IPS-15b (cell line): ENCODE measurements at regions not wholly inside any gene's neighbourhood (a gene's known extent, or its start where the extent isn't known, plus 50 kb on each side); places are given as distances from the start of the nearest gene placed in this dataset.

ENCODE experiments used
- H3K27me3 ChIP-seq: one replicate; pipeline ENCODE4 v1.6.1; 2013; ENCODE audit warnings: low read length; ENCODE audit not compliant: control insufficient read depth, insufficient read depth
- H3K36me3 ChIP-seq: one replicate; pipeline ENCODE4 v1.6.1; 2013; ENCODE audit warnings: low read length; ENCODE audit not compliant: control insufficient read depth, insufficient read depth
- H3K4me1 ChIP-seq: one replicate; pipeline ENCODE4 v1.6.1; 2013; ENCODE audit warnings: mild to moderate bottlenecking, low read length; ENCODE audit not compliant: control insufficient read depth, insufficient read depth
- H3K4me3 ChIP-seq: one replicate; pipeline ENCODE4 v1.5.1; 2013; ENCODE audit warnings: low read depth, low read length
- H3K9ac ChIP-seq: one replicate; pipeline ENCODE4 v1.6.1; 2013; ENCODE audit warnings: low read depth, mild to moderate bottlenecking, low read length
- H3K9me3 ChIP-seq: one replicate; pipeline ENCODE4 v1.6.1; 2013; ENCODE audit warnings: mild to moderate bottlenecking, low read length; ENCODE audit not compliant: control insufficient read depth, insufficient read depth

DNA sequence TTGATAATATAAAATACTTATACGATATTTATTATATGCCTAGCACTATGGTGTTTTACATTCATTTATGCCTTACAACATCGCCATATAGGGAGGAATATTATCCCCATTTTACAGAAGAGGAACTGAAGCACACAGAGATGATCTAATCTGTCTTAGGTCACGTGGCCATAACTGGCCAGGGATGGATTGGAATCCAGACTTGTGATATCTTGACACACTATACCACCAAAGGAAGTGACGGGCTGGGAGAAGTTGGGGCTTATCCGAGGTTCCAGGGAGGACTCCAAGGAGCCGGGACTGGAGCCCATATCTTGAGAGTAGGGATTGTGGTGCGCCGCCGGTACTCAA lies 129.8 kb downstream of the TMEM174 start:
- Histone ChIP-seq H3K4me1 (peaks cover 12% of the 10 kb centered on the region), H3K9ac (no peak overlapping the region), H3K36me3 (no peaks in the 10 kb centered on the region), H3K27me3 (peaks cover 99% of the 10 kb centered on the region), H3K9me3 (no peaks in the 10 kb centered on the region), H3K4me3 (peak overlapping the region; percentile 61)

DNA sequence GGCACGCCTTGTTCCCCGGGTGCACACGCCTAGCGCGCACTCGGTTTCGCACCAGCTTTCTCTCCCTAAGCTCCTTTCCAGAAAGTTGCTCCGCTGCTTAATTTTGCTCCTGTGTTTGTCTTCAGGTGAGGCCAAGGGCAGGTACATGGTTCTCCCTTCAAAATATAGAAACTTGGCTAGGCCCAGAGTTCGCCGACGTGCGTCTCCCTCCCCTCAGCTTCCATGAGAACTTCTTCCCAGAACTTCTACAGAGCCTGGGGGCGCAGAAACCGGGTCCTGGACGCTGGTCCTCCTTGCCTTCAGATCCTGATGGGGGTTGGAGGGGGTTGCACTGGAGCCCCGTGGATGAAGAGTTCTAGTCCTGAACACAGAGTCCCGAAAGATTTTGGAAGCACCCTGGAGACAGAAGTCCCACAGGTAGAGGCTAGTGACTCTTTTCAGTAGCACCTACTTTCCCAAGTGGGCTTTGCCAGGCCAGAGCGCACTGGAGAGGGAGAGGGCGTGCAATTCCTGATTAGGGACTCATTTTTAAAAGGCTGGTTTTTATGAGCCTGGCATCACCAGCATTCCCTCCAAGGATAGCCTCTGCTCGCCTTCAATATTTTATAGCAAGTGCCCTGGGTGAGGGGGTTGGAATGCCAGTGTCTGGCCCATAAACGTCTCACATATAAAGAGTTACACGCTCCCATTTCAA lies 128.4 kb downstream of the TMEM174 start:
- Histone ChIP-seq H3K4me1 (peaks cover 14% of the 10 kb centered on the region), H3K9ac (no peak overlapping the region), H3K36me3 (no peaks in the 10 kb centered on the region), H3K9me3 (no peaks in the 10 kb centered on the region), H3K27me3 (peaks cover 99% of the 10 kb centered on the region), H3K4me3 (peak overlapping the region; percentile 40)

DNA sequence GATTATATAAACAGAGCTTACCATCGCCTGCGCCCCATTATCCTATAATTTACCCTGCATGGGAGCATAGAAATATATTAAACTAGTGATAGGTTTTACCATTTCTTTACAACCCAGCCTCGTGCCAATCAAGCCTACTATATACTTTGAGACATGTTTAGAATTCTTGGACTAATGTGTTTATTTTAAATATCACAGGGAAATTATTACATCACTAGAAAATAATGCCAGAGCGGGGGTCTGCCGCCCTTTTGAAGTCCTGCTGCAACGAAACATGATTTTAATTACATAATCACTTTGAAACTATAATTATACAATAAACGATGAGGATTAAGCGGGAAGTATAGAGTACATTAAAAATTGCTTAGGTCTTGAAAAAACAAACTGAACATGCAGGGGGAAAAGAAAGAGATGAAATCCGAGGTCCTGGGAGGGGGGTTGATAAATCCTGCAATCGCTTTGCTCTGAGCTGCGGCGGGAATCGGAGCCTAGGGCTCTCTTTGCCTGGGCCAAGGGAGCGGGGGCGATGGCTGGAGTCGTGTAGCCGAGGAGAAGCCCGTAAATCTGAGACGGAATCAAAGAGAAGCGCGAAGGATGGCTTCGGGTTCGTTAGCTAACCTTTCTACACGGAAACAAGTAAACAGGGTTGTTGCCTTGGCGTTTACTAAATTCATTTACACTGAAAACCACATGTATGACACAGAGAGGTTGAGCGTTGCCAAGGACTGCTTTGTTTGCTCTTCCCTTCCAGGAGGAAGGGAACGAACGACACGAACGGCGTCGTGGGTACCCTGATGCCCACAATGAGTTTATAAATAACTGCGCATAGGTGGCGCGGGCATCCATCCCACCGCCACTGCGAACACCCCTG lies 127.6 kb downstream of the TMEM174 start:
- H3K4me3 ChIP-seq, result peak overlapping the region; percentile 45
- no peak overlapping the region for H3K9ac ChIP-seq
- no peaks in the 10 kb centered on the region for H3K36me3 ChIP-seq
- H3K4me1 ChIP-seq, result peaks cover 17% of the 10 kb centered on the region
- H3K27me3 ChIP-seq, result peaks cover 99% of the 10 kb centered on the region
- no peaks in the 10 kb centered on the region for H3K9me3 ChIP-seq

DNA sequence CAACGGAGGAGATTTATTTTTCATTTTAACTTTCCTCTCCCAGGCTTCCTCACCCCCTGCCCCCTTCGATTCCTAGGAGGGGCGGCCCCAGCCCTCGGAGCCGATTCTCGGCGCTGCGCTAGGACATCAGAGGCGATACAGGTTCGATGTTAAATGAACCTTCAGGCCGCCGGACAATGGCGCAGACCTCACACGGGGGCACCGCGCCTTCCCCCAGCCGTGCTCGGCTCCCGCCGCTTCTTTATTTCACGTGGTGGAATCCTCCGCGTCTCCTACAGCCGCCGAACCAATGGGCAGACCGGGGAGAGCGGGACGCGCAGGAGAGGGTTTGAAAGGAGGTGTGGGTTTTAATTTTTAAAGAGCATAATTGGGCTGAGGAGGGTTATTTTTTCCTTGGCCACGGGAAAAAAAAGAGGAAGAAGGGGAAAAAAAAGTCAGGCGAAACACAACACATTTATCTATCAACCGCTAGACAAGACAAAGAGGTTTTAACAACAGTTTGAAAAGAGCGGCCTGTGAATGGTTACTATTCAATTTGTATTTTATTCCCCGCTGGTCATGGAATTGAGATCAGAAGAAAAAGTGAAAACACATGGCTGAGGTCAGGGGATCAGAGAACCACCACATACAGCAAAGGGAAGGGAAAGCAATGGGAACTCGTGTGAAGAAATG lies 126.8 kb downstream of the TMEM174 start:
- Histone ChIP-seq H3K4me3 (peak overlapping the region; percentile 45), H3K9ac (no peak overlapping the region), H3K4me1 (peaks cover 17% of the 10 kb centered on the region), H3K27me3 (peaks cover 99% of the 10 kb centered on the region), H3K9me3 (no peaks in the 10 kb centered on the region), H3K36me3 (no peaks in the 10 kb centered on the region)

DNA sequence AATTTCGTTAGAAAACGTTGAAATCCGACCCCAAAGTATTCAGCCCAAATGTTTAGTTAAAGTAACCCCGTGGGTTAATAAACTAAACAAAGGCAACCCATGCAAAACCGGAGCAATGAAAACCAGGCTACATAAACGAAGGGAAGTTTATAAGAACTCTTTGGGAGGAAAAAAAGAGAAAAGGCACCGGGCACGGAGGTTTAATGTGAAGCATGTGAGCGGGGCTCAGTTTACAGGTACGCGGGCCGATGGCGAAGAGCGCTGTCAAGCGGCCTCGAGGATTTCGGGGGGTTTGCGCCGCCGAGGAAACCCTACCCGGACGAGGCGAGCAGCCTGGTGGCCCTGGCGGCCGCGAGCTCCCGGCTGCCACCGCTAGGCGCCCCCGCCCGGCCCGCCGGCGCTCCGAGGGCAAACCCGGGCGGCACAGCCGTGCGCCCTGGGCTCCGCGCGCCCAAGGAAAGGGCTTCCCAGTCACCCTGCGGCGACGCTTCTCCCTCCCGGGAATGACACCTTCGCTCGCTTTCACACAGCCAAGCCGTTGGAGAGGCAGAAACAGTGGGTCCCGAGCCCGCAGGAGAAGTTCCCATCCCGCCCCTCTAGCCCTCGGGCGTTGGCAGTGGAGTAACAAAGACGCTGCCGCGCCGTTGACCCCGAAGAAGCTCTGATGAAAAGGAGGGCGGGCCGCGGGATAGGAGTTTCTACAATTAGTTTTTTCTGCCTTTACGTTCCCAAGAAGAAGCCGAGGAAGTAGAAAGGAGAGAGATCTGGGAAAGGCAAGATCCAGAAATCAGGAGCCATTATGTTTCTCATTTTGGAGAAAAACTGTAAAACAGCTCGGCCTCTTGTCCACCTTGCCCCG lies 126.0 kb downstream of the TMEM174 start:
- Histone ChIP-seq H3K36me3 (no peaks in the 10 kb centered on the region), H3K4me3 (peak overlapping the region; percentile 45), H3K9me3 (no peaks in the 10 kb centered on the region), H3K9ac (no peak overlapping the region), H3K4me1 (peaks cover 17% of the 10 kb centered on the region), H3K27me3 (peaks cover 99% of the 10 kb centered on the region)

DNA sequence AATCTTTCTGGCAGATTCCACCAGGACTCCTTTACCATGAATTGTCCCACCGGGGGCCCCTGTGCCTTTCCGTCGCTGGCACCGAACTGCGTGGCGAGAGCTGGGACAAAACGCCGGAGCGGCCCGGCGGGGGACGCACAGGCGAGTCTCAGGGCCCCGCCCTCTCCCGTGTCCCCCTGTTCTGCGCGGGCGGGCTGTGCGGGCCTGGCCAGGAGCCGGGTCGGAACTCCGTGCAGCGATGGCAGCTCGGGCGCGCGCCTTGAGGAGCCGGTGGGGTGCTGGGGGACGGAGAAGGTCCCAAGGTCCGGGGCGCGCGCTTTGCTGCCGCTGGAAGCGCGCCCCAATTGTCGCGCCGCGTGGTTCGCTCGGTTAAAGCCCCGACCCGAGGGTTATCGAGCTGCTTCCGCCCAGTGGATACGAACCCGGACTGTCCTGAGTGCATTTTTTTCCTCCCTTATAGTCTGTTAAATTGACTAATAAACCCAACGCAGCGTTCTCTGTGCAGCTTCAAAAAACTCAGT lies 125.3 kb downstream of the TMEM174 start:
- Histone ChIP-seq H3K36me3 (no peaks in the 10 kb centered on the region), H3K9ac (no peak overlapping the region), H3K4me1 (peaks cover 17% of the 10 kb centered on the region), H3K27me3 (peaks cover 96% of the 10 kb centered on the region), H3K9me3 (no peaks in the 10 kb centered on the region), H3K4me3 (peak overlapping the region; percentile 45)

DNA sequence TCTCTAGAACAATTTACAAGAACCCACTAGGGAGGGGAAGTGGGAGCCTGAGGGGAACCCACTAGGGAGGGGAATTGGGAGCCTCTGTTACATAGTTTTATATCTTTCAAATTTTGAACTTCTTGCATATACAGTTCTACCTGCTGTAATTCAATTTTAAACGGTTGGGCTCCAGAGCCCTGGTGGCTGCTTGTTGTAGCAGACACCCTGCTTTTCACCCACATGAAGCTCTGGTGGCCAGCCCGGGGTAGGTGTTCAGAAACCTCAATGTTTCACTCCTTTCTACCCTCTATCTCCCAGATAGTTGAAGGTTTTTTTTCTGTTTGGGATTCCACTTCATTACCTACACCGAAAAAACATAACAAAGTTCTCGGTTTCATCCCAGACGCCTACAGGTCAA lies 124.4 kb downstream of the TMEM174 start:
- Histone ChIP-seq H3K4me1 (peaks cover 17% of the 10 kb centered on the region), H3K4me3 (peak overlapping the region; percentile 45), H3K27me3 (peaks cover 93% of the 10 kb centered on the region), H3K36me3 (no peaks in the 10 kb centered on the region), H3K9ac (no peak overlapping the region), H3K9me3 (no peaks in the 10 kb centered on the region)

DNA sequence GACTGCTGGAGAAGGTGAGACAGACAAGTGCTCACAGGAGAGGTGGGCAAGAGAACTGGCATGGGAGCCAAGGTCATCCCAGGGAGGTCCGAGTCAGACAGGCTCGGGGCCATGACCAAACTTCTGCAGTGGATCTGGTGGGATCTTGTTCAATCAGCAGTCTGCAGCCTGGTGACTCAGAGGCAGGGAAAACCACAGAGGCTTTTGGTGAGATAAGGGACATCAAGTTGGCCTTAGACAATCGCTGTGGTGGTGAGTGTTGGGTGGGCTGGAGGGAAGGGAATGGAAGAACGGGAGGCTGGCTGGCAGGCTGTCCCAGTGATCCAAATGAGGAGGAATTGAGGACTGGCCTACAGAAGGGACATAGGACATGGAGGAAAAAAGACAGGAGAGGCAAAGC lies 123.8 kb downstream of the TMEM174 start:
- Histone ChIP-seq H3K4me3 (peak overlapping the region; percentile 13), H3K4me1 (peaks cover 17% of the 10 kb centered on the region), H3K27me3 (peaks cover 88% of the 10 kb centered on the region), H3K36me3 (no peaks in the 10 kb centered on the region), H3K9me3 (no peaks in the 10 kb centered on the region), H3K9ac (no peak overlapping the region)

DNA sequence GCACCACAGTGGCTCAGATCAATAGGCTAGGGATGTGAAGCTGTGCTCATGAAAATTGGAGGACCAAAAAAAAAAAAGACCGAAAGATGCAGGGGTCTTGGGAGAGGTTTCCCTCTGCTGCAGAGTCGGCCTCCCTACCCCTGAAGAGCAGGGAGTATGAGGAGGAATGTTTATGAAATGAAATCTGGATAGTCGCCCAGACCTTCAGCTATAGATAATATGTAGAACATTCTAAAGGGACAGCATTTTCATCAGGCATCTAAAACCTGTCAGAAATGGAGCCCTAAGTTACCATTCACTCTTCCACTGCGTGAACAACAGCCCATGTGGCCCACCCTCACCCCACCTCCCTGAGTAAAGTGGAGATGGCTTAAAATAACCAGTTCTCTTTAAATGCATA lies 122.9 kb downstream of the TMEM174 start:
- no peaks in the 10 kb centered on the region for H3K9me3 ChIP-seq
- H3K9ac ChIP-seq, result no peak overlapping the region
- H3K27me3 ChIP-seq, result peaks cover 87% of the 10 kb centered on the region

DNA sequence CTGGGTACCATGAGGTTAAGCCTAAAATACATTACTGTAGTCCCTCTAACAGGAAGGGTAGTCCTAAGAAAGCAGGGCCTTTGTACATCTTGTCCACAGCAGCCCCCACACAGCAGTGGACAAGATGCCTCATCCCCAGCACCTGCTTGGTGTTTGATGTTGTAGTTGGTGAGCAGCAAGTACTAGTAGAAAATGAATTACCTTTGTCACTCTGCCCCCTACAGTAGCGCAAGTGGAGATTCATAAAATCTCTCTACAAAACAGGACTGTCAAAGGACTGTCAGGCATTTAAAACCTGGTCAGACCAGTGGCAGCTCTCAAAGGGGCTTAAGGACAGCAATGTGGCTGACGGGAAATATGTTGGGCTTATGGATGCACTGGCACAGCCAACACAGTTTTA lies 122.5 kb downstream of the TMEM174 start:
- peaks cover 11% of the 10 kb centered on the region for H3K4me1 ChIP-seq
- no peak overlapping the region for H3K4me3 ChIP-seq
- no peaks in the 10 kb centered on the region for H3K36me3 ChIP-seq
- H3K27me3 ChIP-seq, result peaks cover 84% of the 10 kb centered on the region
- no peak overlapping the region for H3K9ac ChIP-seq
- no peaks in the 10 kb centered on the region for H3K9me3 ChIP-seq

More for the DNA sequence above, 122.9 kb downstream of the TMEM174 start:
- peaks cover 14% of the 10 kb centered on the region for H3K4me1 ChIP-seq
- no peak overlapping the region for H3K4me3 ChIP-seq
- no peaks in the 10 kb centered on the region for H3K36me3 ChIP-seq
